Endothelial cell of umbilical vein (primary cell): ENCODE measurements at regions not wholly inside any gene's neighbourhood (a gene's known extent, or its start where the extent isn't known, plus 50 kb on each side); places are given as distances from the start of the nearest gene placed in this dataset.

Experiments used
- BruUV-seq: library from RNA; stranded (reverse); fragments of 400-500 nt; replicated peaks from 2 replicates; lab custom pipeline; 2021; lab: Mats Ljungman, UMichigan
- CTCF ChIA-PET: fragments of 300-600, 350-600 bp; sonication (Branson Sonifier 250); formaldehyde crosslinking; loops from one replicate; lab custom pipeline; 2021; ENCODE audit warnings: antibody characterized with exemption, inconsistent platforms; lab: Charles Lee
- POLR2A ChIA-PET: fragments of 300-600, 350-600 bp; sonication (Branson Sonifier 250); formaldehyde crosslinking; loops from one replicate; lab custom pipeline; 2021; ENCODE audit warnings: antibody characterized with exemption, inconsistent platforms; lab: Charles Lee
- DNase-seq: peaks from one replicate; pipeline ENCODE4 v3.0.0-alpha.2; 2011; ENCODE audit warnings: low read depth, low spot score
- FAIRE-seq: peaks from 2 replicates; lab custom pipeline; 2011; peaks lifted over from hg19 to GRCh38; lab: Jason Lieb, UNC
- H2AFZ ChIP-seq: 2 replicates; pipeline ENCODE4 v1.6.0; 2012; ENCODE audit warnings: low read depth, low read length, control low read depth, inconsistent platforms
- H3K27ac ChIP-seq: 2 replicates; pipeline ENCODE4 v1.5.1; 2011; ENCODE audit warnings: low read depth, mild to moderate bottlenecking, control low read depth, low read length, moderate library complexity; ENCODE audit not compliant: insufficient read depth
- H3K27me3 ChIP-seq, 2 experiments: 2 replicates each; pipeline versions ENCODE4 v1.6.0 to v1.6.1; 2011; ENCODE audit warnings: low read length in 2 of 2, mixed read lengths in 1 of 2; ENCODE audit not compliant: control insufficient read depth in 2 of 2, insufficient read depth in 2 of 2
- H3K36me3 ChIP-seq, 2 experiments: 2 replicates in 1 of 2; 3 replicates in 1 of 2; pipeline ENCODE4 v1.5.1; 2011; ENCODE audit warnings: low read length in 2 of 2, mild to moderate bottlenecking in 1 of 2, moderate library complexity in 1 of 2; ENCODE audit not compliant: control insufficient read depth in 2 of 2, insufficient read depth in 2 of 2; ENCODE audit errors: extremely low read depth in 1 of 2
- H3K4me1 ChIP-seq: 3 replicates; pipeline ENCODE4 v1.5.1; 2011; ENCODE audit warnings: mild to moderate bottlenecking, low read length; ENCODE audit not compliant: control insufficient read depth, insufficient read depth; ENCODE audit errors: extremely low read depth
- H3K4me2 ChIP-seq: 2 replicates; pipeline ENCODE4 v1.6.1; 2011; ENCODE audit warnings: low read length, control low read depth, mixed read lengths; ENCODE audit not compliant: insufficient read depth
- H3K4me3 ChIP-seq, 3 experiments: fragments of 200-600 bp in 1 of 3; sonication (generic), shearing (Covaris generic) in 1 of 3; replicated peaks in 1 of 3; 2 replicates each; pipeline ENCODE4 v1.5.1; 2011 to 2016; ENCODE audit warnings: control low read depth in 3 of 3, low read length in 3 of 3, mild to moderate bottlenecking in 2 of 3, inconsistent platforms in 1 of 3, low read depth in 1 of 3, moderate library complexity in 1 of 3; ENCODE audit not compliant: insufficient read depth in 1 of 3
- H3K79me2 ChIP-seq: 2 replicates; pipeline ENCODE4 v1.6.0; 2012; ENCODE audit warnings: low read length, inconsistent platforms; ENCODE audit not compliant: control insufficient read depth, insufficient read depth
- H3K9ac ChIP-seq: replicated peaks from 2 replicates; pipeline ENCODE3; 2011; ENCODE audit warnings: low read length, control low read depth; ENCODE audit not compliant: insufficient read depth; ENCODE audit errors: extremely low read depth
- H3K9me1 ChIP-seq: replicated peaks from 3 replicates; pipeline ENCODE4 v1.6.0; 2011; ENCODE audit warnings: mild to moderate bottlenecking, low read length; ENCODE audit not compliant: control insufficient read depth, insufficient read depth; ENCODE audit errors: extremely low read depth
- H3K9me3 ChIP-seq: replicated peaks from 2 replicates; pipeline ENCODE4 v1.5.1; 2012; ENCODE audit warnings: low read length, inconsistent platforms; ENCODE audit not compliant: control insufficient read depth, insufficient read depth
- H4K20me1 ChIP-seq: replicated peaks from 2 replicates; pipeline ENCODE3; 2011; ENCODE audit warnings: mild to moderate bottlenecking, low read length; ENCODE audit not compliant: control insufficient read depth, insufficient read depth; ENCODE audit errors: extremely low read depth
- EZH2 ChIP-seq: IDR thresholded peaks from 2 replicates; pipeline ENCODE4 v1.6.1; 2012; ENCODE audit warnings: borderline replicate concordance, low read depth, mild to moderate bottlenecking, moderate library complexity, low read length, inconsistent platforms; ENCODE audit not compliant: severe bottlenecking
- FOS ChIP-seq: IDR thresholded peaks from 2 replicates; pipeline ENCODE4 v1.6.1; 2011; ENCODE audit warnings: mild to moderate bottlenecking, low read length, moderate library complexity, borderline replicate concordance; ENCODE audit not compliant: insufficient read depth
- JUN ChIP-seq: IDR thresholded peaks from 2 replicates; pipeline ENCODE4 v1.6.1; 2011; ENCODE audit warnings: borderline replicate concordance, low read depth; ENCODE audit not compliant: insufficient read length, insufficient read depth
- POLR2A ChIP-seq: IDR thresholded peaks from 2 replicates; pipeline ENCODE4 v1.6.1; 2012; ENCODE audit warnings: low read depth, mild to moderate bottlenecking, control low read depth, low read length
- POLR2AphosphoS5 ChIP-seq: IDR thresholded peaks from 2 replicates; pipeline ENCODE4 v1.6.1; 2012; ENCODE audit warnings: low read depth, mild to moderate bottlenecking, control low read depth, low read length, moderate library complexity; ENCODE audit not compliant: insufficient read depth
- dilution Hi-C: fragments of 300-500 bp; cut with MboI; formaldehyde crosslinking; loops from one replicate; pipeline ENCODE4 v1.15.0; 2019; ENCODE audit warnings: low sequenced_read_pairs; ENCODE audit not compliant: extremely low pct_ligation_motif_present
- intact Hi-C: fragments of 100-400 bp; cut with micrococcal nuclease; formaldehyde crosslinking; loops from one replicate; pipeline ENCODE4 v1.10.0; 2022
- TF ChIP-seq, protein P1 (sequence below), 2 donors: IDR thresholded peaks; 1 replicate in 1 of 2; 2 replicates in 1 of 2; pipeline ENCODE4 v1.5.1; 2011; ENCODE audit warnings: low read length in 2 of 2, mild to moderate bottlenecking in 2 of 2, moderate library complexity in 2 of 2, control low read depth in 1 of 2, inconsistent platforms in 1 of 2, low read depth in 1 of 2; ENCODE audit not compliant: insufficient read depth in 1 of 2; ENCODE audit errors: extremely low read depth in 1 of 2

DNA sequence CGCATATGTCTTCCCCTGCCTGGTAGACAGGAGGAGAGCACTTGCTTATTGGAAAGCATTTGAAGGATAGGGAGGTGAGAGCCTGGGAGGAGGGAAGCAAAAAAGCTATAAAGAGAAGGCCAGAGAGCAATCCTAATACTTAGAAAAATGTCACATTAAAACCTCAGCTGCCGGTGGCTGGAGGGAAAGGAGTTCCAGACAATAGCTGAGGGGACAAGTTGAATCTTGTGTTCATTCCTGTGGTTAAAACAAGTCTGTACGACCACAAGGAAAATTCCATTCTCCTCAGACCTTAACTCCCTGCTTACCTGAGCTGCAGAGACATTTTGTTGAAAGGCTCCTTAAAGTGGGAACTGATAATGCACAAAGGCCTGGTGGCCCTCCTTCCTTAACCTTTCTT is 218.8 kb upstream of the CAMK1G start:
- no peak overlapping the region for H3K27ac ChIP-seq
- POLR2A ChIA-PET: no interaction called here
- H3K9me1 ChIP-seq: no peaks in the 10 kb centered on the region
- H3K4me1 ChIP-seq: no peaks in the 10 kb centered on the region
- no peaks in the 10 kb centered on the region for H3K79me2 ChIP-seq
- FAIRE-seq (no peak), DNase-seq (no peak)
- H3K9ac ChIP-seq: no peak overlapping the region
- no peaks in the 10 kb centered on the region for H3K36me3 ChIP-seq
- CTCF ChIA-PET: interaction anchor here (1.2 kb wide), 1 partner anchor 9 kb away, joined by 6 read pairs; no protein-coding TSS in a partner anchor
- no peaks in the 10 kb centered on the region for H3K9me3 ChIP-seq
- BruUV-seq: no TSS peak
- no peak overlapping the region for H3K4me3 ChIP-seq
- TF ChIP-seq, protein P1, sequence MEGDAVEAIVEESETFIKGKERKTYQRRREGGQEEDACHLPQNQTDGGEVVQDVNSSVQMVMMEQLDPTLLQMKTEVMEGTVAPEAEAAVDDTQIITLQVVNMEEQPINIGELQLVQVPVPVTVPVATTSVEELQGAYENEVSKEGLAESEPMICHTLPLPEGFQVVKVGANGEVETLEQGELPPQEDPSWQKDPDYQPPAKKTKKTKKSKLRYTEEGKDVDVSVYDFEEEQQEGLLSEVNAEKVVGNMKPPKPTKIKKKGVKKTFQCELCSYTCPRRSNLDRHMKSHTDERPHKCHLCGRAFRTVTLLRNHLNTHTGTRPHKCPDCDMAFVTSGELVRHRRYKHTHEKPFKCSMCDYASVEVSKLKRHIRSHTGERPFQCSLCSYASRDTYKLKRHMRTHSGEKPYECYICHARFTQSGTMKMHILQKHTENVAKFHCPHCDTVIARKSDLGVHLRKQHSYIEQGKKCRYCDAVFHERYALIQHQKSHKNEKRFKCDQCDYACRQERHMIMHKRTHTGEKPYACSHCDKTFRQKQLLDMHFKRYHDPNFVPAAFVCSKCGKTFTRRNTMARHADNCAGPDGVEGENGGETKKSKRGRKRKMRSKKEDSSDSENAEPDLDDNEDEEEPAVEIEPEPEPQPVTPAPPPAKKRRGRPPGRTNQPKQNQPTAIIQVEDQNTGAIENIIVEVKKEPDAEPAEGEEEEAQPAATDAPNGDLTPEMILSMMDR (IDR thresholded peaks at IDR 0.05; ENCODE audit: extremely low read depth in 1 of 2, insufficient read depth in 1 of 2, low read depth in 1 of 2, low read length in 2 of 2): no peak
- TF ChIP-seq POLR2A: no peak
- TF ChIP-seq FOS: no peak
- TF ChIP-seq EZH2: no peak
- no peak for TF ChIP-seq JUN
- TF ChIP-seq POLR2AphosphoS5: no peak
- no peak overlapping the region for H2AFZ ChIP-seq
- dilution Hi-C loops (no loop called here), intact Hi-C loops (no loop called here)
- no peak overlapping the region for H3K4me2 ChIP-seq
- H3K27me3 ChIP-seq: no peaks in the 10 kb centered on the region
- no peaks in the 10 kb centered on the region for H4K20me1 ChIP-seq
